Suprapubic skin (tissue), 4 donors: ENCODE measurements at regions not wholly inside any gene's neighbourhood (a gene's known extent, or its start where the extent isn't known, plus 50 kb on each side); places are given as distances from the start of the nearest gene placed in this dataset.

Source experiments
- DNase-seq, 2 donors: peaks; one replicate each; pipeline ENCODE4 v3.0.0-alpha.2; 2019; ENCODE audit warnings: low spot score in 2 of 2
- H3K27ac ChIP-seq: fragments of 200-600 bp; sonication (generic); one replicate; pipeline ENCODE4 v1.5.1; 2019
- H3K27me3 ChIP-seq: fragments of 200-600 bp; sonication (generic); one replicate; pipeline ENCODE4 v1.5.1; 2019
- H3K36me3 ChIP-seq: fragments of 200-600 bp; sonication (generic); one replicate; pipeline ENCODE4 v1.5.1; 2019
- H3K4me1 ChIP-seq: fragments of 200-600 bp; sonication (generic); one replicate; pipeline ENCODE4 v1.5.1; 2019
- H3K4me3 ChIP-seq: fragments of 200-600 bp; sonication (generic); one replicate; pipeline ENCODE4 v1.5.1; 2019; ENCODE audit warnings: mild to moderate bottlenecking
- H3K9me3 ChIP-seq: fragments of 200-600 bp; sonication (generic); one replicate; pipeline ENCODE4 v1.5.1; 2019
- EP300 ChIP-seq: sonication (generic); formaldehyde crosslinking; IDR thresholded peaks from one replicate; pipeline ENCODE4 v1.6.1; 2017; ENCODE audit warnings: antibody characterized with exemption
- POLR2A ChIP-seq, 2 donors: fragments of 450-650 bp; IDR thresholded peaks; one replicate each; pipeline ENCODE4 v1.6.1; 2017; ENCODE audit warnings: antibody characterized with exemption in 2 of 2, mild to moderate bottlenecking in 2 of 2, moderate library complexity in 2 of 2
- POLR2AphosphoS5 ChIP-seq, 3 donors: sonication (generic); formaldehyde crosslinking; IDR thresholded peaks; one replicate each; pipeline ENCODE4 v1.6.1; 2017; ENCODE audit warnings: antibody characterized with exemption in 3 of 3
- WGBS: methylation state at CpG from one replicate; pipeline ENCODE4 v1.1.5; 2018; 5-methylcytosine and 5-hydroxymethylcytosine counted together
- TF ChIP-seq, protein P1 (sequence below), 2 donors: fragments of 200-600 bp in 1 of 2; fragments of 450-650 bp in 1 of 2; sonication (generic) in 1 of 2; IDR thresholded peaks; one replicate each; pipeline ENCODE4 v1.5.1; 2016 to 2019; ENCODE audit warnings: antibody characterized with exemption in 2 of 2, mild to moderate bottlenecking in 1 of 2, moderate library complexity in 1 of 2

DNA sequence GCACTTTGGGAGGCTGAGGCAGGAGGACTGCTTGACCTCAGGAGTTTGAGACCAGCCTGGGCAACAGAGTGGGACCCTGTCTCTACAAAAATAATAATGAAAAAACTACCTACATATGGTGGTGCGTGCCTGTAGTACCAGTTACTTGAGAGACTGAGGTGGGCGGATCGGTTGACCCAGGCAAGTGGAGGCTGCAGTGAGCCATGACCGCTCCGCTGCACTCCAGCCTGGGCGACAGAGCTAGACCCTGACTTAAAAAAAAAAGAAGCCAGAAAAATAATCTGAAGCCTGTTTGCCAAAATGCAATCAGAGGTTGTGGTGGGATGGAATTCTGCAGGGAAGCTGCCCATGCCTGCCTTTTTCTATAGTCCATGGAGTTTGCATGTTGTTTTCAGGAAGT is 50.4 kb upstream of the GGTA1 start:
- TF ChIP-seq EP300: no peak
- TF ChIP-seq, protein P1, sequence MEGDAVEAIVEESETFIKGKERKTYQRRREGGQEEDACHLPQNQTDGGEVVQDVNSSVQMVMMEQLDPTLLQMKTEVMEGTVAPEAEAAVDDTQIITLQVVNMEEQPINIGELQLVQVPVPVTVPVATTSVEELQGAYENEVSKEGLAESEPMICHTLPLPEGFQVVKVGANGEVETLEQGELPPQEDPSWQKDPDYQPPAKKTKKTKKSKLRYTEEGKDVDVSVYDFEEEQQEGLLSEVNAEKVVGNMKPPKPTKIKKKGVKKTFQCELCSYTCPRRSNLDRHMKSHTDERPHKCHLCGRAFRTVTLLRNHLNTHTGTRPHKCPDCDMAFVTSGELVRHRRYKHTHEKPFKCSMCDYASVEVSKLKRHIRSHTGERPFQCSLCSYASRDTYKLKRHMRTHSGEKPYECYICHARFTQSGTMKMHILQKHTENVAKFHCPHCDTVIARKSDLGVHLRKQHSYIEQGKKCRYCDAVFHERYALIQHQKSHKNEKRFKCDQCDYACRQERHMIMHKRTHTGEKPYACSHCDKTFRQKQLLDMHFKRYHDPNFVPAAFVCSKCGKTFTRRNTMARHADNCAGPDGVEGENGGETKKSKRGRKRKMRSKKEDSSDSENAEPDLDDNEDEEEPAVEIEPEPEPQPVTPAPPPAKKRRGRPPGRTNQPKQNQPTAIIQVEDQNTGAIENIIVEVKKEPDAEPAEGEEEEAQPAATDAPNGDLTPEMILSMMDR (IDR thresholded peaks at IDR 0.05): no peak
- TF ChIP-seq POLR2A (IDR thresholded peaks at IDR 0.05): no peak
- no peak for TF ChIP-seq POLR2AphosphoS5 (IDR thresholded peaks at IDR 0.05)

DNA sequence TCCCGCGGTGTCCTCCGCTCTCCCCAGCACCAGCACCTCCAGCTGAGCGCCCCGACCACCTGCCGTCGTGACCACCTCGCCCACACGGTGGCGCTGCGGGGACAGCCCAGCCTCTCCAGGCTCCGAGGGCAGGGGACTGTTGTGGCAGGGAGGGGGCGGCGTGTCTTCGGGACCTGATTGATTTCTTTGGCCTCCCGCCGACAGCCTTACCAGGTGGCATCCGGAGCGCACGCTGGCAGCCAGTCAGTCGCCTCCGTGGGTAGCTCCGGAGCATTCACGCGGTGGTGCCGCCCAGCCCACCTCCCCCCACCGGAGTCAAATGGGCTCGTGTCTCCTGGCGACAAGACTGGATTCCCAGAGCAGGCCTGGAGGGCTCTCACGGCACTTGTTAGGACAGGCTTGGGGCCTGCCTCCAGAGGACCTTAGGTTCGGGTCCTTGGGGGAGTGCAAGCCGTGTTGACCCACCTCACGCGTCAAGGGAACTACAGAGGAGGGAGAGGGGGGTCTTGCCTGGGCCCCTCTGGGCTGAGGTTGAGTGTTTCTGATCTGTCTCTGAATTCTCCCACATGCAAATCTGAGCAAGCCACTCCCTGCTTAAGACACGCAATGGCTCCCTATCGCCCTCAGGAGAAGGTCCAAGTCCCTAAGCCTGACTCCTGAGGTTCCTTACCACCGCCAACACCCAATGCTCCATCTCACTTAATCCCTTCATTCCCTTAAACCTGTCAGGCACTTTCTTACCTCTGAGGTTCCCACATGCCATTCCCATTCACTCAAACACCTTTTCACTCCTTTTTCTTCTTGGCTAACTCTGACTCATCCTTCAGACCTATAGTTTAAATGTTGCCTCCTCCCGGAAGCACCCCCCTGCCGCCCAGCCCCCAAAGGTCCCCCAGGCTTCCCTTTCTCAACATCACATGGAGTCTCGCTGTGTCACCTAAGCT is 51.2 kb upstream of the GGTA1 start:
- TF ChIP-seq POLR2AphosphoS5 (IDR thresholded peaks at IDR 0.05): no peak
- TF ChIP-seq, protein P1 (IDR thresholded peaks at IDR 0.05): peak; percentile 88 to 96
- no peak for TF ChIP-seq EP300
- peak; percentile 88 to 89 for DNase-seq
- no peaks in the 10 kb centered on the region for H3K27me3 ChIP-seq
- no peaks in the 10 kb centered on the region for H3K9me3 ChIP-seq
- H3K36me3 ChIP-seq: no peaks in the 10 kb centered on the region
- H3K27ac ChIP-seq: no peak overlapping the region
- peak overlapping the region; percentile 38 for H3K4me3 ChIP-seq
- peaks cover 20% of the 10 kb centered on the region for H3K4me1 ChIP-seq
- 39% methylated on average over 16 of the region's 40 CpGs for WGBS

More for the DNA sequence above, 50.4 kb upstream of the GGTA1 start:
- peaks cover 24% of the 10 kb centered on the region for H3K4me1 ChIP-seq
- no peaks in the 10 kb centered on the region for H3K36me3 ChIP-seq
- 89% methylated on average over 6 of the region's 6 CpGs for WGBS
- H3K9me3 ChIP-seq: no peaks in the 10 kb centered on the region
- no peaks in the 10 kb centered on the region for H3K27me3 ChIP-seq
- H3K4me3 ChIP-seq: peak overlapping the region; percentile 38
- no peak for DNase-seq
- no peak overlapping the region for H3K27ac ChIP-seq

DNA sequence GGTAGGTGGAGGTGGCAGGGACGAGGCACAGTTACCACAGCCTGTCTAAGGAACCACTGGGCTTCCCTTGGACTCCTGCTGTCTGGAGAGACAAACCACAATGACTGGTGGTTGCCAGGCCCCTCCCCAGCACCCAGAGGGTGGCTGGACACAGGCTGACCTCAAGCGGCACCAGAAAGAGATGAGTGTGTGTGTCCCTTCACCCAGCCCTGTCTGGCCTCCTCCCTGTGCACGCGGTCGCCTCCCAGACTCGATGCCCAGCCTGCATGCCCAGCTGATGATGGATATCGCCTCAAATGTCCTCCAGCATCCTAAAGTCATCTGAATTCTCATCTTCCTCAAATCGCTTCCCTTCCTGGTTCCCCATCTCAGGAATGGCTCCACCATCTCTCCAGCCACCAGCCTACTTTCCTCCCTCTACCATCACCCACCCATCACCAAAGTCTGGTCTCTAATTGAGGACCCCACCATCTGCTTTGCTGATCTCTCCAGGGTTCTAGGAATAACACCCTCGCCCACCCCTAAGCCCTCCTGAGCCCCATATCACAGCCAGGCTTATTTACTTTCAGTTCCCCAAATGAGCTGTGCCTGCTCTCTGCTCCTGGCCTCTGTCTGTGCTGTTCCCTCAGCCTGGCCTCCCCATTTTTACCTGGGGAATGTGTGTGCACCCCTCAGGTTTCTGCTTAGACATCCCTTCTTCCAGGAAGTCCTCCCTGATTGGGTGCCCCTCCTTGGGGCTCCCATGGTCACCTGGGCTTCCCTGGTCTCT is 52.5 kb upstream of the GGTA1 start:
- H3K36me3 ChIP-seq: no peaks in the 10 kb centered on the region
- H3K27me3 ChIP-seq: no peaks in the 10 kb centered on the region
- peaks cover 24% of the 10 kb centered on the region for H3K4me1 ChIP-seq
- H3K9me3 ChIP-seq: no peaks in the 10 kb centered on the region
- H3K4me3 ChIP-seq: no peak overlapping the region
- no peak for DNase-seq
- 63% methylated on average over 9 of the region's 9 CpGs for WGBS
- TF ChIP-seq EP300 (no peak), POLR2A (IDR thresholded peaks at IDR 0.05) (no peak), POLR2AphosphoS5 (IDR thresholded peaks at IDR 0.05) (no peak)
- TF ChIP-seq, protein P1 (IDR thresholded peaks at IDR 0.05): no peak
- H3K27ac ChIP-seq: no peak overlapping the region

DNA sequence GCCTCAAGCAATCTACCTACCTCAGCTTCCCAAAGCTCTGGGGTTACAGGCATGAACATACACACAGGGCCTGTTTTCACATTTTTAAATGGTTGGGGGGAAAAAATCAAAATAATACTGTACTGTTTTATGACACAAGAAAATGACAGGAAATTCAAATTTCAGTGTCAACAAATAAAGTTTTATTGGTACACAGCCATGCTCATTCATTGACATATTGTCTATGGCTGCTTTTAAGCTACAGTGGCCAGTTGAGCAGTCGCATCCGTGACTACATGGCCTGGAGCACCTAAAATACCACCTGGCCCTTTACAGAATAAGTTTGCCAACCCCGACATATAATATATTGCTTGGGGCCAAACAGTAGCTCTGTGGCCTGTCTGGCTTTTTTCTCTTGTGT is 56.4 kb upstream of the GGTA1 start:
- no peak for DNase-seq
- Histone ChIP-seq H3K9me3 (no peaks in the 10 kb centered on the region), H3K27ac (no peak overlapping the region), H3K27me3 (no peaks in the 10 kb centered on the region), H3K4me3 (no peak overlapping the region), H3K36me3 (no peaks in the 10 kb centered on the region), H3K4me1 (peaks cover 33% of the 10 kb centered on the region)
- WGBS: 76% methylated on average over 3 of the region's 3 CpGs
- TF ChIP-seq EP300: no peak
- no peak for TF ChIP-seq POLR2AphosphoS5 (IDR thresholded peaks at IDR 0.05)
- no peak for TF ChIP-seq POLR2A (IDR thresholded peaks at IDR 0.05)
- TF ChIP-seq, protein P1 (IDR thresholded peaks at IDR 0.05): no peak

DNA sequence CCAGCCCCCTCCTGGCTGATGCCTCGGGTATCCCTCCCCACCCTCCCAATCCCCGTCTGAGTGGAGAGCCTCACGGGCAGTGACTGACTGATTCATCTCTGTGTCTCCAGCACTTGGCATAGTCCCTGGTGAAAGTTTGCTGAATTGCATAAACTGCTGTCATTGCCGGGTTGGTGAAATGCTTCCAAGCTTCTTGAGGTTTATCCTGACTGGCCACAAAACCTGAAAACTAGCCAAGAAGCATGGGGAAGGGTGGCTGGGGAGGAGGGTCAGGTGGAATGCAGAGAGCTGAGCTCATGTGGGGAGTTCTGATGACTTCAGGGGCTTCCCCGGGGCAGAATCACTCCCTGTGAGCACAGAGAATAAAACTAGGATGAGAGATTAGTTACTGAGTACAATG is 56.9 kb upstream of the GGTA1 start:
- TF ChIP-seq POLR2A (IDR thresholded peaks at IDR 0.05) (no peak), POLR2AphosphoS5 (IDR thresholded peaks at IDR 0.05) (no peak), EP300 (no peak)
- TF ChIP-seq, protein P1 (IDR thresholded peaks at IDR 0.05): no peak
- Histone ChIP-seq H3K4me3 (no peak overlapping the region), H3K9me3 (no peaks in the 10 kb centered on the region), H3K27ac (no peak overlapping the region), H3K27me3 (no peaks in the 10 kb centered on the region), H3K4me1 (peaks cover 35% of the 10 kb centered on the region), H3K36me3 (no peaks in the 10 kb centered on the region)
- 18% methylated on average over 5 of the region's 5 CpGs for WGBS
- no peak for DNase-seq
